ENCODE measurements at regions not wholly inside any gene's neighbourhood (a gene's known extent, or its start where the extent isn't known, plus 50 kb on each side); places are given as distances from the start of the nearest gene placed in this dataset.
"Not testable (repeated sequence)": the region's sequence is repeated elsewhere in the genome, so short reads cannot be mapped to it uniquely, and the experiment has no call there.

GRCh38 chr10:61016630-61017029 lies 72.6 kb upstream of the RHOBTB1 start:
- DNase-seq (ENCODE audit: extremely low spot score): no peak
- POLR2A ChIA-PET: no interaction called here

GRCh38 chr10:61016007-61016406 lies 72.0 kb upstream of the RHOBTB1 start:
- no peak for DNase-seq (ENCODE audit: extremely low spot score)
- no peak for TF ChIP-seq TARDBP (IDR thresholded peaks at IDR 0.05)
- no peak for TF ChIP-seq ELF4 (IDR thresholded peaks at IDR 0.05)
- TF ChIP-seq CTBP1 (IDR thresholded peaks at IDR 0.05; ENCODE audit: borderline replicate concordance): no peak
- TF ChIP-seq PKNOX1 (IDR thresholded peaks at IDR 0.05): no peak
- TF ChIP-seq ARNT (IDR thresholded peaks at IDR 0.05): no peak
- TF ChIP-seq HDGF (IDR thresholded peaks at IDR 0.05; ENCODE audit: borderline replicate concordance): no peak
- no peak for TF ChIP-seq FOXM1 (IDR thresholded peaks at IDR 0.05; ENCODE audit: borderline replicate concordance)
- TF ChIP-seq ZNF384 (IDR thresholded peaks at IDR 0.05): no peak
- no peak for TF ChIP-seq LEF1 (IDR thresholded peaks at IDR 0.05; ENCODE audit: borderline replicate concordance)
- TF ChIP-seq BHLHE40 (IDR thresholded peaks at IDR 0.05; ENCODE audit: borderline replicate concordance): no peak
- CTCF ChIA-PET: interaction anchor here (2.7 kb wide), 1 partner anchor 9 kb away, joined by 8 read pairs; no protein-coding TSS in a partner anchor
- POLR2A ChIA-PET: no interaction called here

More at GRCh38 chr10:61016630-61017029, 72.6 kb upstream of the RHOBTB1 start:
- CTCF ChIA-PET: interaction anchor here (2.7 kb wide), 1 partner anchor 8 kb away, joined by 8 read pairs; no protein-coding TSS in a partner anchor
- TF ChIP-seq BHLHE40 (IDR thresholded peaks at IDR 0.05; ENCODE audit: borderline replicate concordance): no peak
- TF ChIP-seq CTBP1 (IDR thresholded peaks at IDR 0.05; ENCODE audit: borderline replicate concordance): no peak
- TF ChIP-seq TARDBP (IDR thresholded peaks at IDR 0.05): no peak
- no peak for TF ChIP-seq ARNT (IDR thresholded peaks at IDR 0.05)
- no peak for TF ChIP-seq HDGF (IDR thresholded peaks at IDR 0.05; ENCODE audit: borderline replicate concordance)
- no peak for TF ChIP-seq FOXK2 (IDR thresholded peaks at IDR 0.05)
- no peak for TF ChIP-seq SP1 (IDR thresholded peaks at IDR 0.05)
- TF ChIP-seq PKNOX1 (IDR thresholded peaks at IDR 0.05): no peak
- TF ChIP-seq SUZ12 (IDR thresholded peaks at IDR 0.05): no peak
- no peak for TF ChIP-seq ZNF384 (IDR thresholded peaks at IDR 0.05)
- TF ChIP-seq FOXA1 (IDR thresholded peaks at IDR 0.05): no peak
- no peak for TF ChIP-seq FOXM1 (IDR thresholded peaks at IDR 0.05; ENCODE audit: borderline replicate concordance)
- no peak for TF ChIP-seq ELF4 (IDR thresholded peaks at IDR 0.05)
- TF ChIP-seq NFRKB (IDR thresholded peaks at IDR 0.05): no peak
- no peak for TF ChIP-seq LEF1 (IDR thresholded peaks at IDR 0.05; ENCODE audit: borderline replicate concordance)
- no peak for TF ChIP-seq L3MBTL2 (conservative IDR thresholded peaks at IDR 0.05)

- DNase-seq (ENCODE audit: extremely low spot score): no peak
- TF ChIP-seq PKNOX1 (IDR thresholded peaks at IDR 0.05) (no peak), FOXK2 (IDR thresholded peaks at IDR 0.05) (no peak), TARDBP (IDR thresholded peaks at IDR 0.05) (no peak), LEF1 (IDR thresholded peaks at IDR 0.05; ENCODE audit: borderline replicate concordance) (no peak), HDGF (IDR thresholded peaks at IDR 0.05; ENCODE audit: borderline replicate concordance) (no peak), FOXA1 (IDR thresholded peaks at IDR 0.05) (no peak), ZNF384 (IDR thresholded peaks at IDR 0.05) (no peak), NFRKB (IDR thresholded peaks at IDR 0.05) (no peak), L3MBTL2 (conservative IDR thresholded peaks at IDR 0.05) (no peak), SP1 (IDR thresholded peaks at IDR 0.05) (no peak), ELF4 (IDR thresholded peaks at IDR 0.05) (no peak), CTBP1 (IDR thresholded peaks at IDR 0.05; ENCODE audit: borderline replicate concordance) (no peak), SUZ12 (IDR thresholded peaks at IDR 0.05) (no peak), FOXM1 (IDR thresholded peaks at IDR 0.05; ENCODE audit: borderline replicate concordance) (no peak), ARNT (IDR thresholded peaks at IDR 0.05) (no peak), BHLHE40 (IDR thresholded peaks at IDR 0.05; ENCODE audit: borderline replicate concordance) (no peak)
- CTCF ChIA-PET: no interaction called here
- POLR2A ChIA-PET: no interaction called here
Observed at GRCh38 chr10:61010863-61011262, 66.9 kb upstream of the RHOBTB1 start.

GRCh38 chr10:61003069-61003468 lies 59.1 kb upstream of the RHOBTB1 start:
- CTCF ChIA-PET; DNase-seq (ENCODE audit: extremely low spot score); POLR2A ChIA-PET: not testable (repeated sequence)

- DNase-seq (ENCODE audit: extremely low spot score): no peak
- ChIA-PET POLR2A (interaction anchor here (1.1 to 1.5 kb wide), 2 partner anchors 9 to 22 kb away, joined by 3 read pairs; no protein-coding TSS in a partner anchor), CTCF (no interaction called here)
- TF ChIP-seq L3MBTL2 (conservative IDR thresholded peaks at IDR 0.05) (no peak), SP1 (IDR thresholded peaks at IDR 0.05) (no peak), FOXM1 (IDR thresholded peaks at IDR 0.05; ENCODE audit: borderline replicate concordance) (no peak)
Observed at GRCh38 chr10:61001731-61002122, 57.7 kb upstream of the RHOBTB1 start.

GRCh38 chr10:61000769-61001730 lies 57.1 kb upstream of the RHOBTB1 start:
- CTCF ChIA-PET: no interaction called here

More at GRCh38 chr10:61000769-61001730, 57.1 kb upstream of the RHOBTB1 start:
- TF ChIP-seq L3MBTL2 (conservative IDR thresholded peaks at IDR 0.05) (no peak), PKNOX1 (IDR thresholded peaks at IDR 0.05) (peak; percentile 61)
- POLR2A ChIA-PET: interaction anchor here (1.1 to 1.5 kb wide), 2 partner anchors 8 to 22 kb away, joined by 3 read pairs; no protein-coding TSS in a partner anchor
- peak; percentile 78 for DNase-seq (ENCODE audit: extremely low spot score)
